ENCODE measurements at regions not wholly inside any gene's neighbourhood (a gene's known extent, or its start where the extent isn't known, plus 50 kb on each side); places are given as distances from the start of the nearest gene placed in this dataset.

GRCh38 chr12:126627596-126627995, 1562.4 kb downstream of the AACS start:
- H3K36me3 ChIP-seq (ENCODE audit: insufficient read depth), result no peaks in the 10 kb centered on the region
- ATAC-seq, result no peak
- H3K4me1 ChIP-seq (ENCODE audit: insufficient read depth), result no peaks in the 10 kb centered on the region
- H3K36me3 Mint-ChIP-seq (ENCODE audit: low read depth), result peaks cover 32% of the 10 kb centered on the region; the same call in 2 of the 3 replicates
- H3K27ac ChIP-seq (ENCODE audit: low read depth), result no peak overlapping the region
- peaks cover 89% of the 10 kb centered on the region for H3K9me3 Mint-ChIP-seq
- H3K27me3 ChIP-seq (ENCODE audit: insufficient read depth), result no peaks in the 10 kb centered on the region
- no peaks in the 10 kb centered on the region for H3F3A ChIP-seq (replicated peaks; ENCODE audit: low read depth)
- H2AFZ ChIP-seq, result no peak overlapping the region
- H3K79me2 ChIP-seq (replicated peaks; ENCODE audit: insufficient read depth), result no peaks in the 10 kb centered on the region
- no peaks in the 10 kb centered on the region for H3K9me2 ChIP-seq (ENCODE audit: insufficient read depth)
- H3K4me1 Mint-ChIP-seq, result no peaks in the 10 kb centered on the region
- DNase-seq (ENCODE audit: low spot score), result no peak
- TF ChIP-seq ETS1 (IDR thresholded peaks at IDR 0.05) (no peak), REST (IDR thresholded peaks at IDR 0.05; ENCODE audit: unreplicated experiment) (no peak), JUNB (IDR thresholded peaks at IDR 0.05; ENCODE audit: unreplicated experiment) (no peak), EZH2 (IDR thresholded peaks at IDR 0.05; ENCODE audit: low read depth, unreplicated experiment) (no peak), CREB1 (CRISPR knock-in tag; IDR thresholded peaks at IDR 0.05; ENCODE audit: low read depth) (no peak)
- H3K4me2 ChIP-seq, result no peak overlapping the region
- no peaks in the 10 kb centered on the region for H3K27me3 Mint-ChIP-seq (ENCODE audit: insufficient read depth, low read depth, poor library complexity)
- no peak overlapping the region for H3K4me3 Mint-ChIP-seq
- H3K27ac Mint-ChIP-seq, result no peak overlapping the region
- H3K4me3 ChIP-seq, result no peak overlapping the region
- no peaks in the 10 kb centered on the region for H4K20me1 ChIP-seq (replicated peaks; ENCODE audit: insufficient read depth)

- no peaks in the 10 kb centered on the region for H3F3A ChIP-seq (replicated peaks; ENCODE audit: low read depth)
- no peak overlapping the region for H2AFZ ChIP-seq
- no peak overlapping the region for H3K27ac ChIP-seq (ENCODE audit: low read depth)
- Mint-ChIP-seq H3K4me3 (no peak overlapping the region), H3K36me3 (ENCODE audit: low read depth) (peaks cover 32% of the 10 kb centered on the region), H3K4me1 (no peaks in the 10 kb centered on the region), H3K9me3 (peaks cover 98% of the 10 kb centered on the region), H3K27ac (no peak overlapping the region), H3K27me3 (ENCODE audit: insufficient read depth, low read depth, poor library complexity) (no peaks in the 10 kb centered on the region)
- no peaks in the 10 kb centered on the region for H3K27me3 ChIP-seq (ENCODE audit: insufficient read depth)
- ATAC-seq (no peak), DNase-seq (ENCODE audit: low spot score) (no peak)
- no peak overlapping the region for H3K4me2 ChIP-seq
- no peak overlapping the region for H3K4me3 ChIP-seq
- no peaks in the 10 kb centered on the region for H3K9me2 ChIP-seq (ENCODE audit: insufficient read depth)
- H3K4me1 ChIP-seq (ENCODE audit: insufficient read depth), result no peaks in the 10 kb centered on the region
- H4K20me1 ChIP-seq (replicated peaks; ENCODE audit: insufficient read depth), result no peaks in the 10 kb centered on the region
- H3K79me2 ChIP-seq (replicated peaks; ENCODE audit: insufficient read depth), result no peaks in the 10 kb centered on the region
- no peaks in the 10 kb centered on the region for H3K36me3 ChIP-seq (ENCODE audit: insufficient read depth)
- TF ChIP-seq NANOG (IDR thresholded peaks at IDR 0.05; ENCODE audit: borderline replicate concordance) (no peak), ZNF331 (CRISPR knock-in tag; IDR thresholded peaks at IDR 0.05; ENCODE audit: low read depth) (no peak), ZNF462 (CRISPR knock-in tag; IDR thresholded peaks at IDR 0.05) (no peak), REST (IDR thresholded peaks at IDR 0.05; ENCODE audit: unreplicated experiment) (no peak)
These were observed 1571.6 kb downstream of the AACS start for GRCh38 chr12:126636821-126637220.
